NCI-H774 (cell line): ENCODE measurements at regions not wholly inside any gene's neighbourhood (a gene's known extent, or its start where the extent isn't known, plus 50 kb on each side); places are given as distances from the start of the nearest gene placed in this dataset.
"Not testable (repeated sequence)": the region's sequence is repeated elsewhere in the genome, so short reads cannot be mapped to it uniquely, and the experiment has no call there.

Source experiments
- DNase-seq: peaks from one replicate; lab custom pipeline; 2025; lab: John Stamatoyannopoulos, UW

DNA sequence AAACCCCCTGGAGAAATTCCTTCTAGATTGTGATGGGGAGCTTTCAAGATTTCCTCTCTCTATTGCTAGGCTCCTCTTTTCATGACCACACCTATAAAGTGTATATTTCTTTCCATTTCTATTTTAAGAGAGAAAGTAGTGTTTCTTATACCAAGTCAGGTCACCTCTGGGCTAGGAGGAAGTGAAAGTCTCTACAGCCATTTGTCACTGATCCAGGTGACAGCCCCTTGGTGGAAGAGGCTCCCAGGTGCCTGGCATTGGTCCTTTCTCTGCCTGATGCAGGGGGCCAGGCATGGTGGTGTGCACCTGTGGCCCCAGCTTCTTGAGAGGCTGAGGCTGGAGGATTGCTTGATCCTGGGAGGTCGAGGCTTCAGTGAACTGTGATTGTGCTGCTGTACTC is 64.7 kb downstream of the DHCR7 start:
- no peak for DNase-seq

GRCh38 chr11:71381781-71382505 is 66.2 kb downstream of the DHCR7 start:
- no peak for DNase-seq

GRCh38 chr11:71379701-71380100 is 68.5 kb downstream of the DHCR7 start:
- DNase-seq = no peak

- no peak for DNase-seq
Observed at GRCh38 chr11:71373791-71374454, 74.3 kb downstream of the DHCR7 start.

DNA sequence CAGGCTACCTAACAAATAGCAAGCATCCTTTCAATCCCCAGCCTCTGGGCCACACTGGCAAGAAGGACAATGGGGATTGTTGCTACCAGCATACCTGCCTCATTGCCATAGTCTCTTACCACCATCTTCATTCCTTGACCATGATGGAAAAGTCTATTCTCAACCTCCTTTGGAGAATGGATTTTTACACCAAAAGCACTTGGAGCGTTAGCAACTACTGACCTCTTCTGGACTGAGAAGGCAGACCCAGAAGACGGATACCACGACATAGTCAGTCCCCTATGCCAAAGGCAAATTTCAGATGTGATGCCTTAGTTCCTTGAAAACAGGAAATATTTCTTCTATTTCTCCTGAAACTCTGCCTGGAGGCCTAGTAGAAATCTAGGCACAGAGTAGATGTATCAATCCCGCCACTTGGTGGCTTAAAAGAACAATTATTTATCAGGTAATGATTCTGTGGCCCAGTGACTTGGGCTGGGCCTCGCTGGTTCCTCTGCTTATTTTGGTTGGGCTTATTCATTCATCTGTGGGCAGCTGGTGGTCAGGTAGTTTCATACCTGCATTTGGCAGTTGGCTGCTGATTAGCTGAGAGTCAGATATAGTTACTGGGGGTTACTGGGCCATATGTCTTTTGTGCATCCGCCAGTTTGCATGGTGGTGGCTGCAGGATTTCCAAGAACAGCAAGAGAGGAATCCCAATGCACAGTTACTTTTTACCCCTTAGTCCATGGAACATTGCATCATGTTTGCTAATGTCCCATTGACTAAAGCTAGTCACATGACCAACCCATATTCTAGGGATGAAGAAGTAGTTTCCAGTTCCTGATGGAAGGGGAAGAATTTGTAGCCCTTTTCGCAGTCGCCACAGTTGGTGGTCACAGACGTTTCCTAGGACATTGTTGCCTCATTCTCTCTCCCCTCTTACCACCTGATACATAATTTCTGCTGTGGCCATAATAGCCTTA is 75.2 kb downstream of the DHCR7 start:
- DNase-seq = no peak

- DNase-seq = no peak
Observed at GRCh38 chr11:71371674-71372069, 76.5 kb downstream of the DHCR7 start.

DNA sequence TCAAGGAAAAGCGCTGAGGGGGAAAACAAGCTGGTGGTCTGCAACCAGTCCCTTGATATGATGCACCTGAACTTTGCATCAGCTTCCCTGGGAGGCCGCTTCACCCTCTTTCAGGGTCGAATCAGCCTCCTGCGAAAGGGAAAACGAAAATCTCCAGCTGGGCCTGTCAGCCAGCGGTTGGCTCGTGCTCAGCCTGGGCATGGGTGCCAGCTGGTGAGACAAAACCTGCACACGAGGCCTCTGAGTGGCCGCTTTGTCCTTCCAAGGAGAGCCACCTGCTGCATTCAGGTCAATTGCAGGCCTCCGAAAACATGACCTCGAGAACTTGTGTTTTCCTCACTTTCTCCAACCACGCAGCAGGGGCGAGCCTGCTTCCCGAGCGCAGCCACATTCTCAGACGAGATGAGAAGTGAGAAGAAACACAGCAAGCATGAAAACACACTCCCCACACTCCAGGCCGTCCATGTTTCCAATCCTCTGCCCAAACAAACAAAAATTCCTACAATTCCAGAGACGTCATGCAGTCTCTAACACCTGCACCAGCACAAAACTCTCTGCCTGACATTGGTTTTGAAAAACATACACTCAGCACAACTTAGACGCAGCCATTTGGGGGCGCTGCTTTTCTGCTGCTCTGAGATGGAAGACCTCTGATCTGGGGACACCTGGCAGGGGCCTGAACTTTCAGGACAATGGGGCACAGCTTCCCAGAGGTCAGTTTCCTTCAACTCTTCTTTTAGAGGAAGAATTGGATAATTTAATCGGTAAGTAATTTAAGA is 77.1 kb downstream of the DHCR7 start:
- no peak for DNase-seq

- DNase-seq = no peak
Observed at GRCh38 chr11:71370020-71370747, 78.0 kb downstream of the DHCR7 start.

DNA sequence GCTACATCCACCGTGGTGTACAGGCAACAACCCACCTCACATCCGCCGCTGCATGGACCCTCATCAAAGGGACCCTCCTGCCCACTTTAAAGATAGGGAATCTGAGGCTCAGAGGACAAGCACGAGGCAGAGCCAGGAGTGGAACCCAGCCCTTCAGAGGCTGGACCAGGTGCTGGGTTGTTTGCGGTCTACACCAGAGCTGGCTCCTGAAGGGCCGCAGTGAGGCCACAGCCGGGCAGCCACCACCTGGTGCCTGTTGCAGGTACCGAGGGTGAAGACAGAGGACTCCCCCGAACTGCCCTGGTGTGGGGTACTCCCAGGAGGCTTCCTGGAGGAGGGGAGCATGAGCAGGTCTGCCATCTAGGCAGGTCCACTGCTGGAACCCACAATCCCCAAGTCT is 78.8 kb downstream of the DHCR7 start:
- no peak for DNase-seq

- DNase-seq = no peak
Observed at GRCh38 chr11:71368966-71369365, 79.2 kb downstream of the DHCR7 start.

GRCh38 chr11:71367756-71368155 is 80.4 kb downstream of the DHCR7 start:
- no peak for DNase-seq

DNA sequence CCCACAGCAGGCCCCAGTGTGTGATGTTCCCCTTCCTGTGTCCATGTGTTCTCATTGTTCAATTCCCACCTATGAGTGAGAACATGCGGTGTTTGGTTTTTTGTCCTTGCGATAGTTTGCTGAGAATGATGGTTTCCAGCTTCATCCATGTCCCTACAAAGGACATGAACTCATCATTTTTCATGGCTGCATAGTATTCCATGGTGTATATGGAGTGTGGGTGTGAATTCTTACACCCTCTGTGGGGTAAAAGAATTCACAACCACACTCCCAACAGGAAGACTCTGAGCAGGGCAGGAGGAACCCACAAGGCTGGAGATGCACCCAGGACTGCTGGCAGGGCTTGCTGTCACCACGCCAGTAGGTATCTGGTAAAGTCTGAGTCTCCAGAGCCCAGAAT is 80.9 kb downstream of the DHCR7 start:
- DNase-seq = not testable (repeated sequence)

- no peak for DNase-seq
Observed at GRCh38 chr11:71366076-71366475, 82.1 kb downstream of the DHCR7 start.

DNA sequence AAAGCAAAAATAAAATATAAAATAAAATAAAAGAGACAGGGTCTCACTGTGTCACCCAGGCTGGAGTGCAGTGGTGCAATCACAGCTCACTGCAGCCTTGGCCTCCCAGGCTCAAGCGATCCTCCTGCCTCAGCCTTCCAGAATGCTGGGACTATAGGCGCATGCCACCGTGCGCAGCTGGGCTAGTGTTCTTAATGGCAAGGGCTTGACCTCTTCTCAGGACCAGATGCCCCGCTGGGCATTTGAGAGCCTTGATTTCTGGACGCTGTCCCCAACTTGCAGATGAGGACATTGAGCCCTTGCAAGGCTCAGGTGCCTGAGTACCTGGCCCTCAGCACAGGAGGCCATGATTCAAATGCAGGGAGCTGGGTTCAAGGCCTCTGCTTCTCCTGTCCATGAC is 82.6 kb downstream of the DHCR7 start:
- DNase-seq = no peak

GRCh38 chr11:71364806-71365205 is 83.4 kb downstream of the DHCR7 start:
- no peak for DNase-seq

DNA sequence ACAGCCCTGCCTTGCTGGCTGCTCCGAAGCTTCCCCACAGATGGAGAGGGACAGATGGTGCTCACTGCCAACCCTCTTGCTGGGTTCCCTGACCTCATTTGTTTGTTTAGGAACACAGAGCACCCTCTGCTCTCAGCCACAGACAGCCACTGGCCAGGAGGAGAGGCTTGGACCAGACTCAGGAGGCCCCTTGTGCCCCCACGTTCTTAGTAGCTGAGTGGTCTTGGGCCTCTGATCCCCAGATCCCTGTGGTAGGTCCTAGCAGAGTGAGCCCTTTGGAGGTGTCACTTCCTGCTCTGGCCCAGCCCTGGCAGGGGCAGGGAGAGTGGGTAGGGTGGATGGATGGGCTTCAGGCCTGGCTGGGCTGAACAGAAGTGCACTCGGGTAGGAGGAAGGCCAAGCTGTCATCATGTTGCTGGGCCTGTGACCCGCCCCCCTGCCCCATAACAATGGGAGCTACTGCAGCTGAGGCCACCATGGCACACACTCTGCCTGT is 84.0 kb downstream of the DHCR7 start:
- DNase-seq = no peak

DNA sequence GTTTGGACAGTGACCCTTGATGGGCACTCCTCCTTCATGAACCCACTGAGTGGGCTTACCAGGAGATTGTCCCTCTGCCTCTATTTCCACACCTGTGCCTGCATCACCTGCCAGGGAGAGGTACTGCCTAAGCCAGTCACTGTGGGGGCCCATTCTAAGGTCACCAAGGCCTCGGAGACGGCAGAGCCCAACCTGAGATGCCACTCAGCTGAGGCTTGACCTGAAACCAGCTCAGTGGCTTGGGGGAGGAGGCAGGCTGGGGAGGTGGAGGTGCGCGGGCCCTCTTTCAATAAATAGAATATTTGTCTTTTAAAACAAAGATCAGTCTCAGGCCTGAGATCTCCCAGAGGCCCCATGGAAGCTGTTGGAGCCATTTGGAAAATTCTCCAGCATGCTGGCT is 84.5 kb downstream of the DHCR7 start:
- no peak for DNase-seq

- DNase-seq = no peak
Observed at GRCh38 chr11:71358963-71359567, 89.1 kb downstream of the DHCR7 start.

GRCh38 chr11:71358122-71358728 is 90.0 kb downstream of the DHCR7 start:
- no peak for DNase-seq

DNA sequence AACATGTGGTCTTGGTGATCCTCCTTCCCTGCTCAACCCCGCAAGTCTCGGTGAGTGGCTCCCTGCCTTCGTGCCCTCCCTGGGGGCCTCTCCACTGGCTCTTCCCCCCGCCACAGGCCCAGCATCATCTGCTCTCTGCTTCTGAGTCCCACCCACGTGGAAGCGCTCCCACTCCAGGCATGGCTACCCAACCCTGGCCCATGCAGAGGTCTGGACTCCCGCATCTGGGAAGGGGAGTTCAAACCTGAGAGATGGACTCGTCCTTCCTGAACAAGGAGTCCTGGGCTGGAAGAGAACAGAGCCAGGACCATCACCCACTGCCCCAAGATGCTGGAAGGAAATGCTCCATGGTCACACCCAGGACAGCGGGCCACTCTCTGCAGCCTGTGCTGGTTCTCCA is 90.8 kb downstream of the DHCR7 start:
- no peak for DNase-seq
